Ishikawa (cell line): ENCODE measurements at regions not wholly inside any gene's neighbourhood (a gene's known extent, or its start where the extent isn't known, plus 50 kb on each side); places are given as distances from the start of the nearest gene placed in this dataset.

ENCODE experiments used
- CEBPB ChIP-seq: IDR thresholded peaks from 2 replicates; pipeline ENCODE4 v1.6.1; 2012
- CREB1 ChIP-seq: IDR thresholded peaks from 2 replicates; pipeline ENCODE4 v1.6.1; 2012; ENCODE audit warnings: low read depth
- EGR1 ChIP-seq: IDR thresholded peaks from 2 replicates; pipeline ENCODE4 v1.6.1; 2012
- EP300 ChIP-seq: IDR thresholded peaks from 2 replicates; pipeline ENCODE4 v1.6.1; 2012; ENCODE audit warnings: borderline replicate concordance
- FOXM1 ChIP-seq: IDR thresholded peaks from 2 replicates; pipeline ENCODE4 v1.6.1; 2012; ENCODE audit warnings: low read depth, borderline replicate concordance
- NFIC ChIP-seq: IDR thresholded peaks from 2 replicates; pipeline ENCODE4 v1.6.1; 2012
- RAD21 ChIP-seq: IDR thresholded peaks from 2 replicates; pipeline ENCODE4 v1.6.1; 2012; ENCODE audit warnings: low read depth
- TAF1 ChIP-seq: IDR thresholded peaks from 2 replicates; pipeline ENCODE4 v1.6.1; 2012; ENCODE audit warnings: low read depth, mild to moderate bottlenecking
- TCF12 ChIP-seq: IDR thresholded peaks from 2 replicates; pipeline ENCODE4 v1.6.1; 2012; ENCODE audit warnings: low read depth
- TEAD4 ChIP-seq: IDR thresholded peaks from 2 replicates; pipeline ENCODE4 v1.6.1; 2012
- YY1 ChIP-seq: IDR thresholded peaks from 2 replicates; pipeline ENCODE4 v1.6.1; 2012; ENCODE audit warnings: low read depth
- TF ChIP-seq, protein P1 (sequence below): IDR thresholded peaks from 2 replicates; pipeline ENCODE4 v1.6.1; 2012
- TF ChIP-seq, protein P2 (sequence below): IDR thresholded peaks from 2 replicates; pipeline ENCODE4 v1.6.1; 2012; ENCODE audit warnings: low read depth, mild to moderate bottlenecking
- TF ChIP-seq, protein P3 (sequence below): IDR thresholded peaks from 2 replicates; pipeline ENCODE4 v1.6.1; 2012

DNA sequence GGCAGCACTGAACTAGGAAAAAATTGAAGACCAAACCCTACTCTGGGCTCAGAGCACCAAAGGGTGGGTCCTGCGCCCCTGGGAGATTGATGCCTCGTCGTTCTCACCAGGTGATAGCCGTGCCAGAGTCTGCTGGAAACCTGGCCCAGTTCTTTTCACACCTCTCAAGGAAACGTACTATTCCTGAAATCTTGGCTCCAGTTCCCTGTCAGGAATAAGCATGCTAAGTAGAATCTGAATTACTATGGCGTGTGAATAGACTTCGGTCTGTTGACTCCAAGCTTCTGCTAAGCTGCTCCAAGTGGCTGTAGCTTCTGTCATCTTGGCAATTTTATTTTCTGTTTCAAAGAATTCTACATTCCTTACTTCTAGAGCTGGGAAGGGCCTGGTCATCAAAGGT, 75.4 kb downstream of the MARCHF4 start:
- TF ChIP-seq TEAD4 (no peak), YY1 (no peak), EP300 (no peak), CEBPB (no peak), RAD21 (no peak), NFIC (no peak), EGR1 (no peak), TCF12 (no peak), TAF1 (no peak), FOXM1 (no peak), CREB1 (no peak)
- TF ChIP-seq, protein P1, sequence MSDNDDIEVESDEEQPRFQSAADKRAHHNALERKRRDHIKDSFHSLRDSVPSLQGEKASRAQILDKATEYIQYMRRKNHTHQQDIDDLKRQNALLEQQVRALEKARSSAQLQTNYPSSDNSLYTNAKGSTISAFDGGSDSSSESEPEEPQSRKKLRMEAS: no peak
- TF ChIP-seq, protein P2, sequence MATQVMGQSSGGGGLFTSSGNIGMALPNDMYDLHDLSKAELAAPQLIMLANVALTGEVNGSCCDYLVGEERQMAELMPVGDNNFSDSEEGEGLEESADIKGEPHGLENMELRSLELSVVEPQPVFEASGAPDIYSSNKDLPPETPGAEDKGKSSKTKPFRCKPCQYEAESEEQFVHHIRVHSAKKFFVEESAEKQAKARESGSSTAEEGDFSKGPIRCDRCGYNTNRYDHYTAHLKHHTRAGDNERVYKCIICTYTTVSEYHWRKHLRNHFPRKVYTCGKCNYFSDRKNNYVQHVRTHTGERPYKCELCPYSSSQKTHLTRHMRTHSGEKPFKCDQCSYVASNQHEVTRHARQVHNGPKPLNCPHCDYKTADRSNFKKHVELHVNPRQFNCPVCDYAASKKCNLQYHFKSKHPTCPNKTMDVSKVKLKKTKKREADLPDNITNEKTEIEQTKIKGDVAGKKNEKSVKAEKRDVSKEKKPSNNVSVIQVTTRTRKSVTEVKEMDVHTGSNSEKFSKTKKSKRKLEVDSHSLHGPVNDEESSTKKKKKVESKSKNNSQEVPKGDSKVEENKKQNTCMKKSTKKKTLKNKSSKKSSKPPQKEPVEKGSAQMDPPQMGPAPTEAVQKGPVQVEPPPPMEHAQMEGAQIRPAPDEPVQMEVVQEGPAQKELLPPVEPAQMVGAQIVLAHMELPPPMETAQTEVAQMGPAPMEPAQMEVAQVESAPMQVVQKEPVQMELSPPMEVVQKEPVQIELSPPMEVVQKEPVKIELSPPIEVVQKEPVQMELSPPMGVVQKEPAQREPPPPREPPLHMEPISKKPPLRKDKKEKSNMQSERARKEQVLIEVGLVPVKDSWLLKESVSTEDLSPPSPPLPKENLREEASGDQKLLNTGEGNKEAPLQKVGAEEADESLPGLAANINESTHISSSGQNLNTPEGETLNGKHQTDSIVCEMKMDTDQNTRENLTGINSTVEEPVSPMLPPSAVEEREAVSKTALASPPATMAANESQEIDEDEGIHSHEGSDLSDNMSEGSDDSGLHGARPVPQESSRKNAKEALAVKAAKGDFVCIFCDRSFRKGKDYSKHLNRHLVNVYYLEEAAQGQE: no peak
- TF ChIP-seq, protein P3, sequence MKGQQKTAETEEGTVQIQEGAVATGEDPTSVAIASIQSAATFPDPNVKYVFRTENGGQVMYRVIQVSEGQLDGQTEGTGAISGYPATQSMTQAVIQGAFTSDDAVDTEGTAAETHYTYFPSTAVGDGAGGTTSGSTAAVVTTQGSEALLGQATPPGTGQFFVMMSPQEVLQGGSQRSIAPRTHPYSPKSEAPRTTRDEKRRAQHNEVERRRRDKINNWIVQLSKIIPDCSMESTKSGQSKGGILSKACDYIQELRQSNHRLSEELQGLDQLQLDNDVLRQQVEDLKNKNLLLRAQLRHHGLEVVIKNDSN: no peak
